Stimulated activated CD4-positive, alpha-beta T cell treated with anti-CD3 and anti-CD28 coated beads, Interleukin-2, amount 100 ng/mL, for 48 hours (primary cell): ENCODE measurements at regions not wholly inside any gene's neighbourhood (a gene's known extent, or its start where the extent isn't known, plus 50 kb on each side); places are given as distances from the start of the nearest gene placed in this dataset.

Source experiments
- DNase-seq, 2 donors: peaks; one replicate each; pipeline ENCODE4 v3.0.0-alpha.2; 2020

DNA sequence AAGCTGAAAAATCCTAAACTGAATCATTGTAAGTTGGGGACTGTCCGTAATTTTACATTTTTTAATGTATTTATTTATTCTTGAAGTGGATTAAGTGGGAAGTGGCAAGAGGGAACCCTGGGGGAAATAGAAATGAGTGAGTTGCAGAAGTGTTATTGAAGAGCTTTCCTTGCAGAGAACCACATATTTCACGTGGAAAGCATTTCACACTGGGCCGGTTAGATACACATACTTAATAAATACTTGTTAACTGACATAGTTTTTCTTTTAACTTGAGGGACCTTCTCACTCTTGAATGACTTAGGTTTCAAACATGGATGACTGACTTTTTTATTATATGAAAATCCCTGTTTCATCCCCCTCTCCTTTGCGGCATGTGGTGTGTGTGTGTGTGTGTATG lies 239.3 kb downstream of the LMO4 start:
- no peak for DNase-seq

GRCh38 chr1:87568911-87569310 lies 240.2 kb downstream of the LMO4 start:
- DNase-seq: no peak

DNA sequence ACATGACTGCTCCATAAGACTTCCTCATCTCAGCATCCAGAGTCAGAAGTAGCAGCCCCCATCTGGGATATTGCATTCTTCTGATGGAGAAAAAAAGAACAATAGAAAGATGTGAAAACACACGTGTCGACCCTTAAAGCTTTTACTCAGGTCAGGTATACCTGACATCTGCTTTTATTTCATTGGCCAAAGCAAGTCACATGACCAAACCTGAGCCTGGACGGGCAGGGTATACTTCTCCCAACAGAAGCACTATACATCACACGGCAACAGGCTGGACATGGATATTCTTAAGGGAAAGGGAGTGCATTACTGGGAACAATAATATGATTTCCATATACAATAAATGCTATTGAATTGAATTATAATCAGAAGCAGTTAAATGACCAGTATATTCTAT lies 243.3 kb downstream of the LMO4 start:
- no peak for DNase-seq

DNA sequence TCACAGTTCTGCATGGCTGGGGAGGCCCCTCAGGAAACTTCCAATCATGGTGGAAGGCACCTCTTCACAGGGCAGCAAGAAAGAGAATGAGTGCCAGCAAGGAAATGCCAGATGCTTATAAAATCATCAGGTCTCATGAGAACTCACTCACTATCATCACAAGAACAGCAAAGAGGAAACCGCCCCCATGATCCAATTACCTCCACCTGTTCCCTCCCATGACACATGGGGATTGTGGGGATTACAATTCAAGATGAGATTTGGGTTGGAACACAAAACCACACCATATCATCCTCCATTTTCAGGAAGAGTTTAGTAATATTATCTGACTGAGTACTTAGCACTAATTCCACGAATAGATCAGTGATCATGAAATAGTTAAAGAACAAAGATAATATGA lies 244.2 kb downstream of the LMO4 start:
- no peak for DNase-seq

DNA sequence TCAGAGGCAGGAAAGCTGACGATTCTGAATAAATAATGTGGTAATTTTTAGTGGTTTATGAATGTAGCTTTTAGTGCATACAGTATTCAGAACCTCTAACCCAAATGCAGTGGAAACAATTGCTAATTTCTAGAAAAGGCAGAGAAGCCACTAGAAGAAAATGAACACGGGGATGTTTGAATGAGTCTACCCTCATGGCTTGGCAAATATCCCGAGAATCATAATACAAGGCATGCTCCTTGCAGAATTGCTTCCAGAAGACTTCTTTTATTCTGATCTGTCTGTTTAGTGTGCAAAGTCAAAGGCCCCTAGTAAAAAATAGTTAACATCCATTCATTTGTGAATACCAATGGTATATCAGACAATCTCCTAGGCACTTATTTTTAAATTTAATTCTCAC lies 246.8 kb downstream of the LMO4 start:
- no peak for DNase-seq

GRCh38 chr1:87578464-87578863 lies 249.8 kb downstream of the LMO4 start:
- no peak for DNase-seq

- DNase-seq: no peak
These were observed 254.8 kb downstream of the LMO4 start for GRCh38 chr1:87583459-87583858.

DNA sequence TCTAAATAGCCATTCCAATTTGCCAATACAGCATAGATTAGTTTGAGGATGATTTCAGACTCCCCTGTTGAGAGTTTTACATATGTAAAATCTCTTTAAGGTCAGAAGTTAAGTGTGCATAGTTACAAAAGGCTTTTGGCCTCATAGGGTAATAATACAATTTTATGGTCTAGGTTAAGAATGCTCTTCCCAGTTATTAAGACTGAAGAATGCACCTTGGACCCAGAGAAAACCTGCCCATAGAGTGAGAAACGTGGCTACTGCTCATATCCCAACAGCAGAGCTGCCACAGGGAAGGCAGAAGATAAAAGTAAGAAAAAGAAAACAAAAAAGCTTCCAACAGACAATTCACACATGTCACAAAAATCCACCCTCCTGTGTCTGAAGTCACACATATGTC lies 255.9 kb downstream of the LMO4 start:
- no peak for DNase-seq

- no peak for DNase-seq
These were observed 257.8 kb downstream of the LMO4 start for GRCh38 chr1:87586501-87586900.

DNA sequence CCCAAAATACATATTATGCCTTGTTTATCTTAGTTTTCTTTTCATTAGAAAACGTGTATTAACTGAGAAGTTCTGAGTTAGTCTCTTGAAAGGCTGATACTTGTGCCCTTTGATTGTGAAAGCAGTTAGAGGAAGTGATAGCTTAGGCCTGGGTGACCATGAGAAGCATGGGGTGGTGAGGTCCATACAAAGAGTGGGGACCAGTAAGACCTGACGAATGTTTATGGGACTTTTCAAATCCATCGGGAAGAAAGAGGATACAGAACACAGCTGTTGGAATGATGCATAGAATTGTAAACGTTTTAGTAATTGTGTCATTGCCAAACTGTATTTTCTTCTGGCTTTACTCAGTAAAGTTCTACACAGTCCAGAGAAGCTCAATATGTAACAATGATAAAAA lies 259.8 kb downstream of the LMO4 start:
- DNase-seq: no peak

- no peak for DNase-seq
These were observed 262.8 kb downstream of the LMO4 start for GRCh38 chr1:87591492-87591891.

GRCh38 chr1:87592156-87592555 lies 263.5 kb downstream of the LMO4 start:
- DNase-seq: no peak

DNA sequence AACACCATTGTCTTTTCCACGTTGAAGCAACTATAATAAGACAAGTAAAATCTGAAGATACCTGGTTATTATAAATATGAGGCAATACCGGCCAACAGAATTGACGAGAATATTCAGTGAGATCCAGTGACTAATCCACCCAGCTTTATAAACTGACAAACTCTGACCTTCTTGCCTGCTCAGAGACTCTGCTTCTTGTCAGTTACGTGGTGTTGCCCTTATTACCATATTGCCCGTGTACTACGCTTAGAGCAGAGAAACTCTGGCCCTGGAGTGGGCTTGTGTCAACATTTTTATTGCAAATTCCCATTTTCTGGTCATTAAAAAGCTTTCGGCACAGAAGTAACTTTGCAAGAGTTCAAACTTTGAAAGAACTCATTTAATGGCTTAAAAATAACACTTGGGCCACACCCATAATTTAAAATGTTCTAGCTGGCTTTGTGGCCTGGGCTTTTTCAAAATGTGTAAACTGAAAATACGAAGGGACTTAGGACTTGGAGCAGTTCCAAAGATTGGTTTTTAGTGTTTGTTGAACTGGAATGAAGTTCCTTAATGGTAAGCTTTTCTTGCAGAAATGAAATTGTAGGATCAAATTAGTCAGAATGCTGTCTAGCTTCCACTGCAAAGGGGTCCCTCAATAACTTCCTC lies 266.2 kb downstream of the LMO4 start:
- DNase-seq: no peak

- no peak for DNase-seq
These were observed 266.7 kb downstream of the LMO4 start for GRCh38 chr1:87595384-87595781.

GRCh38 chr1:87598429-87598828 lies 269.7 kb downstream of the LMO4 start:
- DNase-seq: no peak

GRCh38 chr1:87599569-87599968 lies 270.9 kb downstream of the LMO4 start:
- no peak for DNase-seq

GRCh38 chr1:87600055-87600850 lies 271.6 kb downstream of the LMO4 start:
- no peak for DNase-seq

- DNase-seq: no peak
These were observed 272.2 kb downstream of the LMO4 start for GRCh38 chr1:87600854-87601253.

- DNase-seq: no peak
These were observed 274.9 kb downstream of the LMO4 start for GRCh38 chr1:87603626-87604025.

- DNase-seq: no peak
These were observed 284.3 kb downstream of the LMO4 start for GRCh38 chr1:87612956-87613355.

GRCh38 chr1:87615491-87615890 lies 286.8 kb downstream of the LMO4 start:
- DNase-seq: no peak

DNA sequence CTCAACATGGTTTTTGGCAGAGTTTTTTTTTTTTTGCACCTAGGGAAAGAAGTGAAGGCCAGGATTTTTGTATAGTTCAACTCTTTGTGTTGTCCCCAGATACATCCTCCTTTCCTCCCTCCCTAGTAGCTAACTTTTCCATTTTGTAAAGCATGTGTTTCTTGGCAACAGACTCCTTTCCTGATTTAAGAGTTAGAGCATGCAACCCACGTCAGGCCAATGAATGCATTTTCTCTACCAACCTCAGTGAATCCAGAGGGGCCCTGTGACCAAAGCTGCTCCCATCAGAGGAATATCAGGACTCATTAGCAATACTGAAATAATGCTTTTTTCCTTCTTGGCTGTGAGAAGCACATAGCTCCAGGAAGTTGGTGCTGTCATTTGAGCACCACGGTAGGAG lies 287.2 kb downstream of the LMO4 start:
- no peak for DNase-seq

- DNase-seq: no peak
These were observed 292.1 kb downstream of the LMO4 start for GRCh38 chr1:87620807-87621206.

GRCh38 chr1:87629673-87630072 lies 301.0 kb downstream of the LMO4 start:
- no peak for DNase-seq

DNA sequence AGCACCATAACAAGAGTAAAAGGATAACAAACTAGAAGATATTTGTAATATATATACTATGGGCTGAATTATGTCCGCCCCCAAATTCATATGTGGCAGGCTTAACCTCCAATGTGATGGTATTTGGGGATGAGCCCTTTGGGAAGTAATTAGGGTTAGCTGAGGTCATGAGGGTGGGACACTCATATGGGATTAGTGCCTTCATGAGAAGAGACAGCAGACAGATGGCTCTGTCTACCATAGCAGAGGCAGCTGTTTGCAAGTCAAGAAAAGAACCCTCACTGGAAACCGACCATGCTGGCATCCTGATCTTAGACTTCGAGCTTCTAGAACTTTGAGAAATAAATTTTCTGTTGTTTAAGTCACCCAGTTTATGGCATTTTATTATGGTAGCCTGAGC lies 303.6 kb downstream of the LMO4 start:
- DNase-seq: no peak
